DMS53 treated with DMSO at 0.1 percent for 48 hours (cell line): ENCODE measurements at regions not wholly inside any gene's neighbourhood (a gene's known extent, or its start where the extent isn't known, plus 50 kb on each side); places are given as distances from the start of the nearest gene placed in this dataset.

Experiments used
- DNase-seq: peaks from one replicate; lab custom pipeline; 2025; ENCODE audit not compliant: unreplicated experiment; lab: John Stamatoyannopoulos, UW

DNA sequence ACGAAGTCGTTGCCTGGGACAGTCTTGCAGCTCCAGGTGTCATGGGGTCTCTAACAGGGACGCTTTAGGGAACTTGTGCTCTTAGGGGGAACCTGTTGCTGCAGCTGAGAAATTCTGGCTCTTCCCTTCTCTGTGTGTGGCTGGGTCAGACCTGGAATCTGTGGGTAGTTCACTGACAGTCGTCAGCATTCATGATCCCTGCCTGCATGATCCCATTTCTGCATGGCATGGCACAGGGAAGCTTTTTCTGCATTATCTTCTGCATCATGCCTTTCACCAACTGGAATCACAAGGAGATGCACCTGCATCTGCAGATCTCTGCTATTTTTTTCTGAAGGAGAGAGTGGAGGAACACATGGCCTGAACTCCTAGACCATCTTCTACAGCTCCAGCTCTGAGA is 85.6 kb downstream of the SOX9 start:
- no peak for DNase-seq

DNA sequence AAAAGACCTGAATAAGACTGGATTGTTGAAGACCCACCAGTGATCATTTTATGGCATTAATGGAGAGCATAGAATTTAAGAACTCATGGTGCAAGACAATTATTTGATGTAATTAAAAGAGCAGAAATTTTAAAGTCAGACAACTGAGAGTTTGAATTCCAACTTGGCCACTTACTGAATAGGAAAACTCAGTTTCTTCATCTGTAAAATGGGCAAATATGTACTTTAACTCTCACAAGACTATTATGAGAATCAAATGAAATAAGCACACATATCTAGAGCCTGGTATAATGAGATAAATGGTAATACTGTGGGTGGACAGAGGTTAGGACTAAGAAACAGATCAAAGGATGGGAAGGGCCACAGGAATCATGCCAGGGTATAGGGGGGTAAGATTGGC is 88.0 kb downstream of the SOX9 start:
- no peak for DNase-seq

DNA sequence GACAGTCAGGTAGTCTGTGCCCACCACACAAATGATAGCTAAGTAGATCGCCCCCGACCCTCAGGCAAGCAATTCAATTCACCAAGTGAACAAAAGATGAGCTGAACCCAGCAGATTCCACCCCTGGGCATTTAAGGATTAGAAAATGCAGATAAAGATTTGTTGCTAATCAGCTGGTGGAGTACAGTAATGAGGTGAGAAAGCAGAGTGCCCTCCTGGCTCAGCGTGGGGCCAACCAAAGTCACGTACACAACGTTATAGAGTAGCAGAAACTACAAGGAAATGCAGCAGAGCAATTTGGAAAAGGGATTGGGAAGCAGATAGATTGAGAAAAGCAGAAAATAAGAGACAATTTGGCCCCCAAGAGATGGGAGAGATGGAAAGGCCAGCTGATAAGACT is 91.2 kb downstream of the SOX9 start:
- no peak for DNase-seq

DNA sequence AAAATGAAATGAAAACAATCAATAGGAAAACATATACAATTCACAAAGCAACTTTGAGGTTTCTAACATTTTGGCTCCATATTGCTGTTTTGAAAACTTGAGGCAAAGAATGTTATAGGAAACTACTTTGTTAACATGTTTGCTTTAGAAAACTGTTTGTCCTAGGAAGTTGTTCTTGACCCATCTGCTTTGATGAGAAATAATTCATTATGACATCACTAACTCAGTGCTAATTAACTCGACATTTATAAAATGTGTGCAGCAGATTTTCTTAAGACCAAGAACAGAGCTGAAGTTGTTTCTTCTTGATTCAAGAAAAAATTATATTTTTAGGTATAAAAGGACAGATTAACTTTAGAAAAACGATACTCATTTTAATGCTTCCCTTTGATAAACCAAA is 94.7 kb downstream of the SOX9 start:
- no peak for DNase-seq

DNA sequence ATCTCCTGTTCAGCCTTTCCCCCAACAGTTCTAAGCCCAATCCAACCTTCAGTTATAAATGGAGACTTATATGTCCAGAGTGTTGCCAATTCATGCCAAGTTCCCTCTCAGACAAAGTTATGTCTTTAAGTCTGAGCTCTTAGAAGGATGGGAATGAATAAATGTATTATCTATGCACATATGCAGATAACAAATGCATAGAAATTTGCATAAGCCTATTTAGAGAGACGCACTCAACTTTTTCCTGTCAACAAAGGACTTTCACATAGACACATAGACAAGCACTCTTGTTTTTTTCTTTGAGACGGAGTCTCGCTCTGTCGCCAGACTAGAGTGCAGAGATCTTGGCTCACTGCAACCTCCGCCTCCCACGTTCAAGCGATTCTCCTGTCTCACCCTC is 95.1 kb downstream of the SOX9 start:
- no peak for DNase-seq

DNA sequence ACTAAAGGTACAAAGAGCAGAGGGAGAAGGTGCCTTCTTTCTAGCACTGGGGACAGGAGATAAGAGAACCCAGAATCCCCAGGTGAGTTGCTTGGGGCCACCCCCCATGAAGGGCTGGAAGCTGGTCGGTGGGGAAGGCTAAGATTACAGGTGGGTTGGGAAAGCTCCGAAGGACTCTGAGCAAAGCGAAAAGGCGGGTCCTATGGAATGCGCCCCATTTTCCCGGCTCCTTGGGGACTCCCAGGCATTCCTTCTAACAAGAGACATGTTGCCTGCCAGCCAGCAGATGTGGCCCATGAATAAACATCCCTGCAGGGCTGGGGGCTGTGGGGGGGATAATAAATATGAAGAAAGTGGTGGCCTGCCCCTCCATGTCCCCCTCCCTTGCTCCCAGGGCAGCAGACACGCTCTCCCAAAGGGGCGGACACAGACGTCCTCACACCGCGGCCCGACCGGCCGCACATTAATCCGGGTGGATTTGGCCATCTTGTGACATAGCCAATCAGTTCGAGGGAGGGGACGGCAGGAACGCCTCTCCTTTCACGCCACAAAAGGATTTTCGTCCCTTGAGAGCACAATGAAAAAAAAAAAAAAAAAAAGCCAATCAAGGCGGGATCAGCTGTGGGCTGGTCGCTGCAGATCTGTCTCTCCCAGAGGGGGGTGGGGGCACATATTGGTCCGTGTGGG is 98.5 kb downstream of the SOX9 start:
- no peak for DNase-seq

DNA sequence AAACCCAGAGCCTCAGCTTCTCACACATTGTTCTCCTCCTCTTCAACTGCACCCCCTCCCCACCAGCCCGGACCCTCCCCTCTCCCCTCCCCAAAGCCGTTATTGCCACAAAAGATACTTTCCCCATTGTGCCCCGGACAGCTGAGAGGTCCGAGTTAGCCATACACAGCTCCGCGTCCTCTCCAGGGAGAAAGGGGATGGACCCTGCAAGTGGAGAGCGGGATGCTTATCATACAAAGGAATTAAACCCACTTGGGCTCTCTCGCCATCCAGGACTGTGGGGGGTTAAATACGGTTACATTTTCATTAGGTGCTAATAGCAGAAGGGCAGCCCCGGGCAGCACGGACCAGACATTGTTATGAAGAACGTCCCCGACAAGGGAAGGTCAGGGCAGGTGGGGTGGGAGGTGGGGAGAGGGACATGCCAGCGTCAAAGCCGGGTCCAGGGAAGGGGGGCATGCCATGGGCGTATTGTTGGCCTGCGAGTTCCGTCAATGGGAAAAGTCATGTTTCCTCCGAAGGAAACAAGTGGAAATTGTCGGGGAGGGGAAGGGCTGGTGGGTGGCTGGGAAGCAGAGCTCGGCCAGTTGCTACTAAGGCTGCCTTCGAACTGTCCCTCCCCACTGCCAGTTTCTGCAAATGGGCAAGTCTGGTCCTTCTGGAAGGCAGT is 99.1 kb downstream of the SOX9 start:
- DNase-seq, result no peak

DNA sequence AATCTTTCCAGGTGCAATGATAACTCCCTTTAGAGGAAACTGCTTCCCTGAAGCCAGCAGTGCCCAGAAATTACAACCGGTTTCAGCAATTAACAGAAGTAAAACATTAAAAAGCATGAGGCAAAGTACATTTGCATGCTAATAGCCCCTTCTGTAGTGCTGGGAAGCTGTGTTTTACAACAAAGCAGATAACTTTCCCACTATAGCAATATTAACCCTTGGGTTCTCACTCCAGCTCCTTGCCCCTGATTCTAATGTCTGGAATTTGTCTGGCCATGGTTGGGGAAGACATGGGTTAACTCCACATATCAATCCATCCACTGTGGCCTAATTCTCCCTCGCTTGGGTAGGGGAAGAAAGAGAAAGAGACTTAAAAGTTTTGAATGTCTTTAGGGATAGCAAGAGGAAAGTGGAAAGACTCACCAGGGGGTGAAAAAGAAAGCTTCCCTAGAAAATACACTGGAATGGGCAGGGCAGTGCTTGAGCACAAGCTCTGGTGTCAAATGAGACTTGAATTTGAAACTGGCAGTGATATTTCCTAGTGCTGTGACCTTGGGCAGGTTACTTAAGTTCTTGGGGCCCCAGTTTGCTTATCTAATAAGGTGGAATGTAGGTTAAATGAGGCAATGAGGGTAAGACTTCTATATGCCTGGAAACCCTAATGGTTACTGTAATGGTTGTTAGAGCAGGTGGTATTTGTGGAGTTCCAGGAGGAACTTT is 102.0 kb downstream of the SOX9 start:
- no peak for DNase-seq

DNA sequence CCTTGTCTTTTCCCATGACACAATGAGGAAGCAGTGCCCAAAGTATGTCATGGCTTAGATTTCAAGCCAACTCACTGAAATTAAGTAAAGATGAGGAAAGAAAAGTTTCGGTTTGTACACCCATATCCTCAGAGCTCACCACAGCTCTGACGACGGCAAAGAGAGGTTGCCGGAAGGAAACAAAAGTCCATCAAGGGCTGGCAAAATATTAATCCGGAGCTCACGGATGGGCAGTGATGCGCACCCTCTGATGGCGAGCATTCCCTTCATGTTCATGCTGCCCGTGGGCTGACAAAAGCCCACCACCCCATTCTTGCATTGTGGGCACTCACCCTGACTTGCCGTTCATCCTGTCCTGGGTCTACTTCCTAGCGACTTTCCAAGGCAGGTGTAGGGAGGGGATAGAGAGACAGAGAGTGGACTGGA is 103.1 kb downstream of the SOX9 start:
- no peak for DNase-seq

DNA sequence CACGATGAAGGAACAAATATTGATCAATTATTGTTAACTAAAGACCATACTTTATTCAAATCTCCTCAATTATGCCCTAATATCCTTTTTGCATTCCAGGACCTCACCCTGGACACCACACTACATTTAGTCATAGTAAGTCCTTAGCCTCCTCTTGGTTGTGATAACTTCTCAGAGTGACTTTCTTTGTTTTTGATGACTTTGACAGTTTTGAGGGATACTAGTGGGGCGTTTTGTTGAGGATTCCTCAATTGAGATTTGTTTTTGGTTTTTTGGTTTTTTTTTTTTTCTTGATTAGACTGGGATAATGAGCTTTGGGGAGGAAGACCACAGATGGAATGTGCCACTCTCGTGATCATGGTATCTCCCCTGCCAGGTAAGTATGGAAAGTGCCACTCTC is 105.5 kb downstream of the SOX9 start:
- DNase-seq, result no peak

DNA sequence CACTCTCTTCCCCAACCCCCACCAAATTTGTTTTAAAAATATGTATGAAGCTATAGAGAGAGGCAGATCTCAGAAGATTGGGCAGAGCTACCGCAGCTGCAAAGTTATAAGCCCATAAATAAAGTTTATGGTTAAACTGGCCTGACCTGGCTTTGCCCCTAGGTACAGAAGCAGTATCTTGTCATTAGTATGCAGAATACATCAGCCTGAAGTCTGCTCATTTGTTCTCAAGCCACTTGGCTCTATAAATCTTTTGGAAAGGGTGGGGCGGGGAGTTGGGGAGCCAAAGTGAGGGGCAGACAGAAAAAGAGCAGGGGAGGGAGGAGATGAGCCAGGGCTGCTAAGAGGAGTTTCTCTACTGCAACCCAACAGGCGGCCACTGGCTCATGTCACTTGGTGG is 113.2 kb downstream of the SOX9 start:
- no peak for DNase-seq

DNA sequence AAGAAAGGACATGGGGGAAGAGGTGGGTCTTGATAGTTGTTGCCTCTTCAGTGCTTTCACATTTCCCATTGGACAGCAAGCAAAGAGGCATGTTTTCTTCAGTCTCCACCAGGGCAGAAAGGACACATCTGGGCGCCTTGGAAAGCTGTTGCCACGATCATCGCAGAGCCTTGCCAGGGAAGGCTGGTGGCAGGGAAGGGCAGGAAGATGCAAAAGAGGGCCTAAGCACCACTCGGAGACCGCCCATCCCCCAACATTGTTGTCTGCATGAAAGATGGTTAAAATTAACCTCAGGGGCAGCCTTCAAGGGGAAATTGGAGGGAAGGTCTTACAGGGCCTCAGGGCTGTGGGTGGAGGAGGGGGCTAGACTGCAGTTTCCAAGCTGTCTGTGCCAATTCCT is 114.2 kb downstream of the SOX9 start:
- no peak for DNase-seq

DNA sequence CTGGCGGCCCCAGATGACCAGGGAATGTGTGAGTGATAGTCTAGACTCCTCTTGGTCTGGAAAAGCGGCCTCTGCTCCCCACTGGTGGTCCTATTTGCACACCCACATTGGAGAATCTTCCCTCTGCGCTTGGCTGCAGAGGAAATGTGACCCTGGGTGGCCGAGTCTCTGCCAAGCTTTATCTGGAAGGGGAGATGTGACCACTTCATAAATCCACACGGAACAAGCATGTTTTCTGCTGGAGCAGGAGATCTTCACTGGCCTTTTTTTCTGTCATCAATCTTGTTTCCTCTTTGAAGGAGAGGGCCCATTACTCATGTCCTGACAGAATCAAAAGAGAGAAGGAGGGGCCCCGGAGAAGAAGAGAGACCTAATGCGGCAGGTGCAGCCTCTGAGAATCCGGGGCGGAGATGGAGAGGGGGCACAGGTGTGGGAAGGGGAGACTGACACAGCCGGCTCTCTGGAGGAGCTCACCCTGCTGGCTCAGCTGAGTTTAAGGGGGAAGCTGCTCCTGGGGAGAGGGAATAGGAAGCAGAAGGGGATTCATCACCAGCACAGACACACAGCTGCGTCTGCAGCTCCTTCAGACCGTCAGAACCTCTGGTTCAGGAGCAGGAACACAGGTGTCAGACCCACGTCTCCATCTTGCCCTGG is 116.3 kb downstream of the SOX9 start:
- DNase-seq, result no peak

DNA sequence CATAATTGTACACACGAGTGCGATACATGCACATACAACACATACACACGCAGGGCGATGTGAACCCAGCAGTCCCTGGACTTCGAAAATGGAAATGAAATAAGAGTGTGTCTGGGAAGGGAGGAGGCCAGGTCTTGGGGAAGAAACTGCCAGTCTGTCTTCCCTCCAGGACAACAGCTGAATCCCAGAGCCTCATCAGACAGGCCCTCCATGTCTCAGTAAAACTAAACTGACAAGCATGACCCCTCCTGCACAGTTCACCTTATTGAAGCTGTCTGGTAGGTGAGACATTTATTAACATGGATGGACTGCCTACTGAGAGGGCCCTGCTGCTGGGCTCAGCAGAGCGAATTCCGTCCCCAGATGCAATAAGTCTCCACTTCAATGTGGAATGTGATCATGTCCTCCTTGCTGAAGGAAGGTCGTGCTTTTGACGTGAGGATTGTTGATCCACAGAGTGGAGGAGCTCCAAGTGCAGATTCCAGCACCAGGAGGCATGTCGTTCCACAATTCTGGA is 117.4 kb downstream of the SOX9 start:
- DNase-seq, result no peak

DNA sequence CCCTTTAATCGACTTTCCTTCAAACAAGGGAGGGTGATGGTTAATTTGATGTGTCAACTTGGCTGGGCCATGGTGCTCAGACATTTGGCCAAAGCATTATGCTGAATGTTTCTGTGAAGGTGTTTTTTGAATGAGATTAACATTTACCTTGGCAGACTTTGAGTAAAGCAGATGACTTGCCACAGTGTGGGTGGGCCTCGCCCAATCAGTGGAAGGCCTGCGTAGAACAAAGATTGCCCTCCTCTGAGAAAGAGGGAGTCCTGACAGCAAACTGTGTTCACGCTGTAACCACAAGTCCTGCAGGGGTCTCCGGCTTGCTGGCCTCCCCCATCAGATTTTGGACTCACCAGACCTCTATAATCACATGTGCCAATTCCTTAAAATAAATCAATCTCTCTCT is 118.7 kb downstream of the SOX9 start:
- no peak for DNase-seq

DNA sequence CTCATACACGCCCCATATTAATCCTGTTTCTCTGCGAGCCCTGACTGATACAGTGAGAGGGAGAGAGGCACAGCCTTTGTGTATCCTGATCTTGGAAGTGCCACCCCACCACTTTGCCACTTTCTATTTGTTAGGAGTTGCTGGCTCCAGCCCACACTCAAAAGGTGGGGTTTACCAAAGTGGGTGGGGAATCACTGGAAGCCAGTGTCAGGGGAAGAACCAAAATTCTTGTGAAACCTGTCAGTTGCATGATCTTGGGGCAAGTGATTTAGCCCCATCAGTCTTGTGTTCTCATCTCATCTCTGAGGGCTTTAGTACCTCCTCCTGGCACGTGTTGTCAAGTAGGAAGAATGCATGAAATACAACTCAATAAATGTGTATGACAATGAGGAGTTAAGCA is 119.5 kb downstream of the SOX9 start:
- DNase-seq, result no peak

DNA sequence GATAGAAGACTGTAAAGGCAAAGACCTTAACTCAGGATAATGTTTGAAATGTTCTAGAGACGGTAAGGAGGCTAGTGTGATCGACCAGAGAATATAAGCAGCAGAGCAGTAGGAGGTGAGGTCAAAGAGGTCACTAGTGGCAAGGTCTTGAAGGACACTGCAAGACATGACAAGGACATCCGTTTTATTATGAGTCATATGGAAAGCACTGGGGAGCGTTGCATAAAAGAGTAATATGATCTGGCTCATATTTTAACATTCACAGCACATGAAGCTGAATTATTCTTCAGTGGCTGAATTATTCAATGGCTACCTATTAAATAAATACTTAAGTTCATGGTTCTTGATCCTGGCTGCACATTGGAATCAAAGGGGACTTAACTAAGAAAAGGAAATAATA is 123.7 kb downstream of the SOX9 start:
- DNase-seq, result no peak

DNA sequence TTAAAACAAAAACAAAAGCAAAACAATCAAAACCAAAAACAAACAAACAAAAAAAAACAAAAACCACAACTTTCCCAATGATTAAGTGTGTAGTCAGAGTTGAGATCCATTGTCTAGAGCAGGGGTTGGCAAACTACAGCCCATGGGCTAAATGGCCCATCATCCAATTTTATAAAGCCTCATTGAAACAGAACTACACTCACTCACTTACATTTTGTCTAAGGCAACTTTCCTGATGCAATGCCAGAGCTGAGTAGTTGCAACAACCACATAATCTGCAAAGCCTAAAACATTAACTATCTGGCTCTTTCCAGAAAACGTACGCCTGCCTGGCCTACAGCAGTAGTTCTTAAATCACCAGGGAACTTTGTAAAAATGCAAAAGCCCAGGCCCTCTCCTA is 124.1 kb downstream of the SOX9 start:
- no peak for DNase-seq

DNA sequence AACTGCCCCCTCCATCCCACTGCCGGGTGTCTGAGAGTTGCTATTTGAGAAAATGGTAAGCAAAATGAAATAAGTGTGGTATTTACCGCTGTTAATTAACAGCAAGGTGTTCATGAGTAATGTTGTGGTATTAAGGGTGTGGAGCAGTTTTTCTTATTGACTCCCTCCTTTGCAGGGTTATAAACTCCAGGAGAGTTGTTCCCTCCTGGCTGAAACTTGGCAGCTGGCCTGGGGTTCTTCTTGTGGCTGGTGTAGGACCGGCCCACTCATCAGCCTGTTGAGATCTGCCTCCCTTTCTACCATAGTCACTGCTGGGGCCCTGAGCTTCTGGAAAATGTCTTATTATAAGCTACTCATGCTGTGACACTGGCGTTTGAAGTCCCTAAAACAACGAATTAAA is 128.6 kb downstream of the SOX9 start:
- DNase-seq, result no peak

DNA sequence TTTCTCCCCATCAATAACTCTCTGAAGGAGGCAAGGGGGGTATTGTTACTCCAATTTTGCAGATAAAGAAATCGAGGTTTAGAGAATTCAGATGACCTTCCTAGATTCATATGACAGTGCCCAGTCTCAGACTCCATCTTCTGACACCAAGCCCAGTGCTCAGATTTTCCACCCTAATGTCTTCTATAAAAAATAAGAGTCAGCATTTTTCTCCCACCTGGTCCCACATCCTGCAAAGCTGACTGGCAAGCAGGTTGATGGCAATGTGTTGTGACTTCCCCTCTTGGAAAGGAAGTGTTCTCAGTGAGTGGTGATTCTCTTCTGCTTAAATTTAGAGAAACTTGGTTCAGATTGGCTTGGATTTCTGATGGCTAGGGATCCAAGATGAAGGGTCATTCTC is 129.4 kb downstream of the SOX9 start:
- no peak for DNase-seq

DNA sequence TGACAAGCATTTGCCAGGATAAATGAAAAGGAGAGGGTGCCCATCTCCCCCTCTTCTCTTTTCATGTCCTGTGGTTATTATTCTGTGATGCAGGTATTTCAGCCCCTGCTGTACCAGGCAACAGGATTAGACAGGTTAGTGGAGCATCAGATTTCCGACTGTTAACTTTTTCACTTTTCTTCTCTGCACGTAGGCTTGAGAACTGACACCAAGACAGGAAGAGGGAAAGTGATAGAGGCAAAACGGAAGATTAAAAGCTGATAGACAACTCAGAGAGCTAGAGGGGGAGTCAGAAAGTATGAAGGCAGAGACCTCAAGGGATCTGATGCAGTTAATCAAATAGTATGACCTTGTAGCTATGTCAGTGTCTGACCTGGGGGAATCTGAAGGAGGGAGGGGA is 132.8 kb downstream of the SOX9 start:
- DNase-seq, result no peak
